A673 (cell line): ENCODE measurements at regions not wholly inside any gene's neighbourhood (a gene's known extent, or its start where the extent isn't known, plus 50 kb on each side); places are given as distances from the start of the nearest gene placed in this dataset.

Experiments used
- BruUV-seq: library from RNA; stranded (reverse); fragments of 400-500 nt; replicated peaks from 2 replicates; lab custom pipeline; 2021; lab: Mats Ljungman, UMichigan
- CTCF ChIA-PET: fragments of 300-600 bp; sonication (Branson Sonifier 250); formaldehyde crosslinking; loops from one replicate; lab custom pipeline; 2022; ENCODE audit warnings: antibody characterized with exemption; lab: Charles Lee
- POLR2A ChIA-PET: fragments of 300-600 bp; sonication (Branson Sonifier 250); formaldehyde crosslinking; loops from one replicate; lab custom pipeline; 2022; ENCODE audit warnings: antibody characterized with exemption; ENCODE audit not compliant: low non-redundant PET; lab: Charles Lee
- DNase-seq: peaks from one replicate; pipeline ENCODE4 v3.0.0-alpha.2; 2015; ENCODE audit warnings: low spot score
- H3K27ac ChIP-seq: fragments of 200-600 bp; sonication (generic); 2 replicates; pipeline ENCODE4 v1.5.1; 2016; ENCODE audit warnings: mixed run types, low read depth, mild to moderate bottlenecking, mixed read lengths, antibody characterized with exemption, low read length; ENCODE audit not compliant: poor library complexity, severe bottlenecking
- H3K27me3 ChIP-seq: fragments of 200-600 bp; sonication (generic); replicated peaks from 2 replicates; pipeline ENCODE4 v1.6.1; 2017; ENCODE audit warnings: mixed run types, low read depth, mild to moderate bottlenecking, mixed read lengths, antibody characterized with exemption, low read length; ENCODE audit not compliant: insufficient read depth, poor library complexity
- H3K36me3 ChIP-seq: fragments of 200-600 bp; sonication (generic); 2 replicates; pipeline ENCODE4 v1.6.1; 2016; ENCODE audit warnings: mixed run types, mild to moderate bottlenecking, mixed read lengths, antibody characterized with exemption, low read length; ENCODE audit not compliant: insufficient read depth, poor library complexity, severe bottlenecking
- H3K4me1 ChIP-seq: fragments of 200-600 bp; sonication (generic); 2 replicates; pipeline ENCODE4 v1.6.1; 2017; ENCODE audit warnings: mixed run types, mild to moderate bottlenecking, mixed read lengths, antibody characterized with exemption, low read length; ENCODE audit not compliant: insufficient read depth, poor library complexity, severe bottlenecking
- H3K4me3 ChIP-seq: fragments of 200-600 bp; sonication (generic); 2 replicates; pipeline ENCODE4 v1.5.1; 2016; ENCODE audit warnings: low read depth, mixed run types, mild to moderate bottlenecking, mixed read lengths, low read length; ENCODE audit not compliant: poor library complexity, severe bottlenecking
- H3K9me3 ChIP-seq: fragments of 200-600 bp; sonication (generic); 2 replicates; pipeline ENCODE4 v1.6.1; 2016; ENCODE audit warnings: mixed run types, low read depth, mild to moderate bottlenecking, mixed read lengths, antibody characterized with exemption, low read length; ENCODE audit not compliant: poor library complexity, severe bottlenecking
- EZH2 ChIP-seq: fragments of 200-600 bp; sonication (generic); IDR thresholded peaks from 2 replicates; pipeline ENCODE4 v1.6.1; 2017; ENCODE audit warnings: borderline replicate concordance, low read depth, mild to moderate bottlenecking, mixed read lengths, antibody characterized with exemption, low read length; ENCODE audit not compliant: poor library complexity, severe bottlenecking
- intact Hi-C: fragments of 100-400 bp; cut with micrococcal nuclease; formaldehyde crosslinking; loops from one replicate; pipeline ENCODE4 v1.10.0; 2022; ENCODE audit not compliant: unreplicated experiment
- TF ChIP-seq, protein P1 (sequence below): fragments of 300-800, 200-600 bp; sonication (generic); conservative IDR thresholded peaks from 2 replicates; pipeline ENCODE4 v1.5.1; 2017; ENCODE audit warnings: low read depth, mild to moderate bottlenecking, antibody characterized with exemption, low read length, moderate library complexity, mixed read lengths

DNA sequence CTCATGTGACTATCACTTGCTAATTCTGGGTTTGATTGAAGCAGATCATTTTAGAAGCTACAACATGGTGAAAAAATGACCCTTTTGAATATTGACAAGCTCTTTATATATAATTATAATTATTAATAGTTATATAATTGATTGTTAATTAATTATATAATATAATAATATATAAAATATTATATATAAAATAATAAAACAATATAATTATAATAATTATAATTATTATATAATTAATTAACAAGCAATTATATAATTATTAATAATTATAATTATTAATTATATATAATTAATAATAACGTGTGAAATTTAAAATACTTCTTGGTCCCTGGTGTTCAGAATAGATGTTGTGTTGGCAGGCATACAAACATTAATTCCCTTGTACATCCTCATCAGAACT, 404.1 kb upstream of the CDH19 start:
- CTCF ChIA-PET, result no interaction called here
- no peak for DNase-seq
- Histone ChIP-seq H3K4me1 (no peaks in the 10 kb centered on the region), H3K27me3 (no peaks in the 10 kb centered on the region), H3K9me3 (no peaks in the 10 kb centered on the region), H3K27ac (no peak overlapping the region), H3K36me3 (no peaks in the 10 kb centered on the region), H3K4me3 (no peak overlapping the region)
- BruUV-seq, result no TSS peak
- no peak for TF ChIP-seq EZH2
- TF ChIP-seq, protein P1, sequence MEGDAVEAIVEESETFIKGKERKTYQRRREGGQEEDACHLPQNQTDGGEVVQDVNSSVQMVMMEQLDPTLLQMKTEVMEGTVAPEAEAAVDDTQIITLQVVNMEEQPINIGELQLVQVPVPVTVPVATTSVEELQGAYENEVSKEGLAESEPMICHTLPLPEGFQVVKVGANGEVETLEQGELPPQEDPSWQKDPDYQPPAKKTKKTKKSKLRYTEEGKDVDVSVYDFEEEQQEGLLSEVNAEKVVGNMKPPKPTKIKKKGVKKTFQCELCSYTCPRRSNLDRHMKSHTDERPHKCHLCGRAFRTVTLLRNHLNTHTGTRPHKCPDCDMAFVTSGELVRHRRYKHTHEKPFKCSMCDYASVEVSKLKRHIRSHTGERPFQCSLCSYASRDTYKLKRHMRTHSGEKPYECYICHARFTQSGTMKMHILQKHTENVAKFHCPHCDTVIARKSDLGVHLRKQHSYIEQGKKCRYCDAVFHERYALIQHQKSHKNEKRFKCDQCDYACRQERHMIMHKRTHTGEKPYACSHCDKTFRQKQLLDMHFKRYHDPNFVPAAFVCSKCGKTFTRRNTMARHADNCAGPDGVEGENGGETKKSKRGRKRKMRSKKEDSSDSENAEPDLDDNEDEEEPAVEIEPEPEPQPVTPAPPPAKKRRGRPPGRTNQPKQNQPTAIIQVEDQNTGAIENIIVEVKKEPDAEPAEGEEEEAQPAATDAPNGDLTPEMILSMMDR, result no peak
- POLR2A ChIA-PET, result no interaction called here
- intact Hi-C loops, result no loop called here

DNA sequence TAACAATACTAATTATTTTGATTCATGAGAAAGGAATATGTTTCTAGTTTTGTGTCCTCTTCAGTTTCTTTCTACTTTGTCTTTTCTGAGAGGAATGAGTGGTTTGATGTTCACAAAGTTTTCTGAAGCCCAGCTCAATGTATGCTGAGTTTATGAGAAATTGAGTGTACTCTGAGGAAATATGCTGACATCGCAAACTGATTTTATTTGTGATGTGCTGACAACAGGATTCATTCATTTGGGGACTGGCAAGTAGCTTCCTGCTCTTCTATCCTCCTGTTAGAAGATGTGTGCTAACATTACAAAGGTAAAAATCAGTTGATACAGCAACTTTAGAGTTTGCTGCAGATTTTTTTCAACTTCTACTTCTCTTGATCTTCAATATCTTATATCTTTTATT, 403.2 kb upstream of the CDH19 start:
- intact Hi-C loops, result no loop called here
- POLR2A ChIA-PET, result no interaction called here
- no TSS peak for BruUV-seq

DNA sequence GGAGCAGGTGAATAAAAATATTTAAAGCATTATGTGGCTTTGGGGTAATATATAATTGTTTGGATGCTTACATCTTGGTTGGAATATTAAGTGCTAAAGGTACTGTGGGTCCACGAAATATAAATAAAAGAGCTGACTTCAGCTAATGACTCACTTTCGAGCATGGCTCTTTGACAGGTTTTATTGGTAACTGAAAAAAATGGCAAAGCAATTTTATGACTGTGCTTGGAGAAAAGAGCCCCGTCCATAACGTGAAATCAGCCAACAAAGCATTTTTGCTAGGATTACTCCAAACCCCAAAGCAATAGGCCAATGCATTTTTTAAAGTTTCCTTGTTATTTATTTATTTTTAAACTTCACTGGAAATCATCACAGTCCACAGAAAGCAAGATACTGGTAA, 397.2 kb upstream of the CDH19 start:
- no peaks in the 10 kb centered on the region for H3K27me3 ChIP-seq
- H3K36me3 ChIP-seq, result no peaks in the 10 kb centered on the region
- no peak for TF ChIP-seq EZH2
- TF ChIP-seq, protein P1, result no peak
- ChIA-PET POLR2A (no interaction called here), CTCF (no interaction called here)
- no TSS peak for BruUV-seq
- H3K27ac ChIP-seq, result no peak overlapping the region
- no peak overlapping the region for H3K4me3 ChIP-seq
- intact Hi-C loops, result no loop called here
- DNase-seq, result no peak
- no peaks in the 10 kb centered on the region for H3K4me1 ChIP-seq
- no peaks in the 10 kb centered on the region for H3K9me3 ChIP-seq

More for the DNA sequence above, 403.2 kb upstream of the CDH19 start:
- Histone ChIP-seq H3K36me3 (no peaks in the 10 kb centered on the region), H3K9me3 (no peaks in the 10 kb centered on the region), H3K27me3 (no peaks in the 10 kb centered on the region), H3K4me3 (no peak overlapping the region), H3K27ac (no peak overlapping the region), H3K4me1 (no peaks in the 10 kb centered on the region)
- TF ChIP-seq, protein P1, result no peak
- no peak for TF ChIP-seq EZH2
- DNase-seq, result no peak
- CTCF ChIA-PET, result no interaction called here
